HUES48 (cell line): ENCODE measurements at regions not wholly inside any gene's neighbourhood (a gene's known extent, or its start where the extent isn't known, plus 50 kb on each side); places are given as distances from the start of the nearest gene placed in this dataset.

Source experiments
- H3K27ac ChIP-seq: one replicate; pipeline ENCODE4 v1.7.0; 2013; ENCODE audit warnings: low read depth, low read length, inconsistent platforms
- H3K27me3 ChIP-seq: 2 replicates; pipeline ENCODE4 v1.6.1; 2013; ENCODE audit warnings: mild to moderate bottlenecking, low read length; ENCODE audit not compliant: control insufficient read depth, insufficient read depth
- H3K36me3 ChIP-seq: 2 replicates; pipeline ENCODE4 v1.6.1; 2013; ENCODE audit warnings: low read length; ENCODE audit not compliant: control insufficient read depth, insufficient read depth
- H3K4me1 ChIP-seq: 2 replicates; pipeline ENCODE4 v1.6.1; 2013; ENCODE audit warnings: mild to moderate bottlenecking, low read length; ENCODE audit not compliant: control insufficient read depth, insufficient read depth
- H3K4me3 ChIP-seq: 2 replicates; pipeline ENCODE4 v1.5.1; 2013; ENCODE audit warnings: mild to moderate bottlenecking, low read depth, low read length
- H3K9ac ChIP-seq: 2 replicates; pipeline ENCODE4 v1.6.1; 2013; ENCODE audit warnings: mild to moderate bottlenecking, low read depth, low read length, moderate library complexity
- H3K9me3 ChIP-seq: 2 replicates; pipeline ENCODE4 v1.6.1; 2013; ENCODE audit warnings: low read length; ENCODE audit not compliant: control insufficient read depth, insufficient read depth

DNA sequence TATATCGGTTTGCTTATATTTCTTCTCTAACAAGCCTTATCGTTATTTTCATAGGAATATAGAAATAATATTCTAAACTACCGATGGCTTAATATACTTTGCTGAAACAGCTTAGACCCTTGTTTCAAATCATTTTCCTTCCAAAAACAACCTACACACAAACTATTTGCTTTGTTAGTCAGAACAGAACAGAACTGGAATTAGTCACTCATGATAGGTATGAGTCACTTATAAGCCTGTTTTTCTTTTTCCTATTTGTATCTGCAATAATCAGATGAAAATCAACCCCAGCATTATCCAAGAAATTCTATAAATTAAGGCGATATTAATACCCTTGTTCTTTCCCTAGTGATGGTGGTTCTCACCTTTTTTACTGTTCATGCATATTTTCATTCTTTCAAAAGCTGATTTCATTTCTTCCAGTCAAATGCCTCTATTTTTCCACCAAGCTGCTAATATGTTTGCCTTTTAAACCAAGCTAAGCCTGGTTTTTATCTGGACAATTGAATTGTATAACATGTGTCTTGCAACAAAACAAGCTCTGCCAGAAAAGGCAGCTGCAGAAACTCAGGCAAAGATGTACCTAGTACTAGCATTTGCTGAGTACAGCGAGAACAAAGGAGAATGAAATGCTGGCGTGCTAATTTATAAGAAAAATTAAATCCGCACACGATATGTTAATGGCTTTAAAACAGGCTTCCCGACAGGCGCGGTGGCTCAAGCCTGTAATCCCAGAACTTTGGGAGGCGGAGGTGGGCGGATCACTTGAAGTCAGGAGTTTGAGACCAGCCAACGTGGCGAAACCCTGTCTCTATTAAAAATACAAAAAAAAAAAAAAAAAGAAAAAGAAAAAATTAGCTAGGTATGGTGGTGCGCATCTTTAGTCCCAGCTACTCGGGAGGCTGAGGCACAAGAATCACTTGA, 1418.2 kb downstream of the AACS start:
- no peaks in the 10 kb centered on the region for H3K9me3 ChIP-seq
- no peak overlapping the region for H3K9ac ChIP-seq
- H3K27ac ChIP-seq, result no peak overlapping the region

DNA sequence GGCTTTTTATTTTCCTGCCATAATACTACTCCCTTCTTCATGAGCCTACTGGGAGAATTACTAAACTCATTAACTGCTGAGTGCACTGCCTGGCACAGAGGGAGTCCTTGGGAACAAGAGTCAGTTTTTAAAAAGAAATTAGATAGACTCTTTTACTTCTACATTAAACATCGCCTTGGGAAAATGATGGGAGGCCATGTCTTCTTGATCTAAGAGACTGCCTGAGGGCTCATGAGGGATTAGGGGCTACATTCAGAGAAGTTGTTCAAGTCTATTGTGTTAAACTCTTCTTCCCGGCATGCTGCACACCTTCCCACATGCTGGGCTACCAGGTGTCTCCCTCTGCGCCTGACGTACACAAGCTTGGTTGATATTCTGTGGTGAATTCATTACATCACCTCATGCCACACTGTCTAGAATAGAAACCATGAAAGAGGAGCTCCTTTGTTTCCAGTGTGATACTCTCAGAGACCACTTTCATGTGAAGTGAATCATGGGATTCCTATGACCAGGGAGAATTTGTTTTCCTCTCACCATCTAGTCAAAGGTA, 1422.3 kb downstream of the AACS start:
- Histone ChIP-seq H3K4me1 (0 out of 2 replicates have a peak, but pooled peaks cover 4% of the 10 kb centered on the region), H3K27ac (no peak overlapping the region), H3K9me3 (peaks cover 12% of the 10 kb centered on the region; the same call in 1 of the 2 replicates), H3K9ac (no peak overlapping the region), H3K4me3 (no peak overlapping the region), H3K27me3 (no peaks in the 10 kb centered on the region), H3K36me3 (no peaks in the 10 kb centered on the region)

More for the DNA sequence above, 1418.2 kb downstream of the AACS start:
- no peak overlapping the region for H3K4me3 ChIP-seq
- H3K4me1 ChIP-seq, result peaks cover 6% of the 10 kb centered on the region; the same call in 1 of the 2 replicates
- no peaks in the 10 kb centered on the region for H3K27me3 ChIP-seq
- no peaks in the 10 kb centered on the region for H3K36me3 ChIP-seq

DNA sequence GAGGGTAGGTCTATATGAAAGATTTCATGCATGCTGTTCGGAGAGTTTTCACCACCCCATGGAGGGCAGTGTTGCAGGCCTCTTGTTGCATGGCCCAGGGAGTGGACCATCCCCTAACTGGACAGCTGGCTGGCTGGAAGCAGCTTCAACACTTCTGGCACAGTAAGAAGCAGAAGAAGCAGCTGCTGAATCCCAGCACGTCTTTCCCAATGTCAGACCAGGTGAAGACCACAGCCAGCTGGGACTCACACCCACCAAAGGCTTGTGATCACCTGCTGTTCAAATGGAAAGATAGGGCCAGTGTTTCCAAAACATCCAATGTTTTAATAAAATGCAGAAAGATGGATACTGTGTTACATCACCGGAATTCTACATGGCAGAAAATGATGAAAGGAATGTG, 1423.6 kb downstream of the AACS start:
- Histone ChIP-seq H3K4me1 (peaks cover 12% of the 10 kb centered on the region; the same call in 1 of the 2 replicates), H3K9ac (no peak overlapping the region), H3K9me3 (peaks cover 12% of the 10 kb centered on the region; the same call in 1 of the 2 replicates), H3K27me3 (no peaks in the 10 kb centered on the region), H3K36me3 (no peaks in the 10 kb centered on the region), H3K4me3 (no peak overlapping the region), H3K27ac (no peak overlapping the region)

DNA sequence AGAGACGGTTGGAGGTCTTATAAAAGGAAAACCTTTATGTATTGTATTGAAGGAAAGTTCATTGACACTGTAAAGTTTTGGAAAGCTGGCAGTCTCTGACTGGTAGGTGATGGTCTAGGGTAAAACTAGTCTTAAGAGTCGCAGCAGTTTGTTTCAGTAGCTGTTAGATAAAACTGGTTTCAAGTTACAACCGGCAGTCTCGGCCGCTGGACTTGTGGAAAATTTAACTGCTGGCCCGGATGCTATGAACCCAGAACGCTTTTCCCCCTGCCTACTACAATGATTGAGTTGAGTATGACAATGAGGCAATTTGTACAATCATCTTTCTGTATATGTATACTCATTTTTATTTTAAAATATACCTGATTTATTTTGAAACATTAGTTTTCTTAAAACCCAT, 1426.9 kb downstream of the AACS start:
- H3K27ac ChIP-seq, result no peak overlapping the region

DNA sequence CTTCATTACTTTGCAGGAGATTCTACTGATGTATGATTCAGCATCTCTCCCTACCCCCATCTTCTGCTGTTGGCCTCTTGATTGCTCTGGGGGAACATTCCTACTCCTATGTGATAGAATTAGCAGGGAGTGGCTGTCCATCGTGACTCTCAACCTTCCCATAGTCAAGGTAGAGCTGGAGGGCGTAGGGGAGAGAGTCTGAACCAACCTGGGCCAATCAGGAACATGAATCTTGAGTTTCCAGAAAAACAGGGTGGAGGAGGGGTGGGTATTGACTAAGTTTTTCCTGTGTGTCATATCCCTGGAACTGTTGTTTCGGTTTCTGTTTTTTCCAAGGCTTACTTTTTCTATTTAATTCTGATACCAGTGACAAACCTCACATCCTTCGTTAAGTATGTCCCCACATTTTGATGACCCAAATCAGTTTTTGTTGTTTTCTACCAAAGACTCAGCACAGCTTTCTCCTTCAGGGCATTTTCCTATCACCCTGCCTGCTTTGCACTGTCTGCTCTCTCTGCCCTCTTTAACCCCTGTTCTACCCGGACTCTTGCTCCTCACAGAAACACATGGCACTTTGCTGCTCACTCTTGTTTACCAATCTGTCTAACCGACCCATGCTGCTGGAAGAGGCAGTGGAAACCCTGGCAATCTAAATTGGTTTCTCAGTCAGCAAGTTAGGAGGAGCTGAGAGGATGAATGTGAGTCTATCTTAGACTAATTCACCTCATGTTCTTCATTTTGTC, 1428.3 kb downstream of the AACS start:
- Histone ChIP-seq H3K27ac (no peak overlapping the region), H3K4me3 (no peak overlapping the region), H3K4me1 (peaks cover 12% of the 10 kb centered on the region; the same call in 1 of the 2 replicates), H3K9ac (no peak overlapping the region), H3K27me3 (no peaks in the 10 kb centered on the region), H3K9me3 (peaks cover 12% of the 10 kb centered on the region; the same call in 1 of the 2 replicates), H3K36me3 (no peaks in the 10 kb centered on the region)

More for the DNA sequence above, 1426.9 kb downstream of the AACS start:
- Histone ChIP-seq H3K9ac (no peak overlapping the region), H3K4me1 (peaks cover 12% of the 10 kb centered on the region; the same call in 1 of the 2 replicates), H3K36me3 (no peaks in the 10 kb centered on the region), H3K9me3 (peaks cover 12% of the 10 kb centered on the region; the same call in 1 of the 2 replicates), H3K4me3 (no peak overlapping the region), H3K27me3 (no peaks in the 10 kb centered on the region)

DNA sequence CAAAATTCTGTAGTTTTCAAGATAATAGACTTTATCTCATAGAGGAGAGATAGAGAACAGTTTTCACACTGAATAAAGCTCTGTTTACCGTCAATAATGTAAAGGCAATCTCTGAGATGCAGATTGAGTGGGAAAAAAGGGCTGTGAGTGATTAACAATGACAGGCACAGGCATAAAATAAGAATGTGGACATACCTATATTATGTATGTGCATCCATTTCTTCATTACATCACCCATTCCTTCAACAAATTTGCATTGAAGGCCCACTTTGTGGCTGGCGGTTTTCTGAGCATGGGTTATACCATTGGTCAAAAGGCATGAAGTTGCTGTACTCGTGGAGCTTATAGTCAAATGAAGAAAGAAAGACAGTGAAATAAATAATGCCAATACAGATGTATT, 1431.0 kb downstream of the AACS start:
- no peaks in the 10 kb centered on the region for H3K27me3 ChIP-seq
- no peak overlapping the region for H3K9ac ChIP-seq

DNA sequence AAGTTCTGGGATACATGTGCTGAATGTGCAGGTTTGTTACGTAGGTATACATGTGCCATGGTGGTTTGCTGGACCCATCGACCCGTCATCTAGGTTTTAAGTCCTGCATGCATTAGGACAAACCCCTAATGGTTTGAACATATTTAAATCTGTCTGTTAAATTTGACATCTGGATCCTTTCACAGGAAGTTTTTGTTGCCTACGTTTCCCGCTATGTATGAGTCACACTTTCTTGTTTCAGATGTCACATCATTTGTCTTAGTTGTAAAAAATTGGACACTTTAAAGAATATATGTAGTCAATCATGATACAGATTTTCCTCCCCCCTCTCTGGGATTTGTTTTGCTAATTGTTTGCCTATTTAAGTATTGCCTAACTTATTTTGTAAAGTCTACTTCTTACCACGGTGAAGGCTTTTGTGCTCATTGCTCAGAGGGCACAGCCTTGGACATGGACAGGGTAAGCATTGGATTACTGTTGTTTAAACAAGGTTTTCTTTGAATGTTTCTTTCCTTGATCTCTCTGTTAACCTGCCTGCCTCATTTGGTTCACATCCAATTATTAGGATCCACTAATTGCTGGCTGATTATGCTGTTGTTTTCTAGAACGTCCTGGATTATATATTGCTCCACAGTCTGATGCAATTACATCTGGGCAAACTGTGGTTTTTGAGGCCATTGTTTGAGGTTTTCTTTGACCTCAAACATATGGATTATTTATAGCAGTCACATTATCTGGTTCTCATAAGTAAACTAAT, 1441.4 kb downstream of the AACS start:
- no peaks in the 10 kb centered on the region; the same call in 1 of the 2 replicates for H3K4me1 ChIP-seq
- H3K4me3 ChIP-seq, result no peak overlapping the region
- no peak overlapping the region for H3K9ac ChIP-seq

More for the DNA sequence above, 1431.0 kb downstream of the AACS start:
- Histone ChIP-seq H3K9me3 (no peaks in the 10 kb centered on the region), H3K27ac (no peak overlapping the region), H3K4me3 (no peak overlapping the region), H3K4me1 (peaks cover 12% of the 10 kb centered on the region; the same call in 1 of the 2 replicates), H3K36me3 (no peaks in the 10 kb centered on the region)

DNA sequence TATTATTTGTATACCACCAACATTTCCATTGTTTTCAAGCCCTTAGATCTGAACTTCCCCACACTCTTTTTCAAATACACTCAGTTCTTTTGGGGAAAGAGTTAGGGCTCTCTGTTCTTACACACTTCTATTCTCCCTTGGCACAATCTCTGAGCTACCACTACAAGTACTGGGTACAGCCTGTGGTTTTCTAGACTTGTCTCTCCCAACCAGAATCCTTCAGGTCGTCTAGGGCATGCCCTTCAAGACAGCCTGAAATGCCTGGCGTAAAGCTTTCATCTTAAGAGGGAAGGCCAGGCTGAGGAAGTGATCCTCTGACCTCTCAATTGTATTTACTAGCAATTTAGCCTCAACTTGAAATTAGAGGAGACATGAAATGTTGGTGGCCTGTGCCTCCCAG, 1442.0 kb downstream of the AACS start:
- H3K27me3 ChIP-seq, result no peaks in the 10 kb centered on the region
- H3K9me3 ChIP-seq, result no peaks in the 10 kb centered on the region

More for the DNA sequence above, 1441.4 kb downstream of the AACS start:
- Histone ChIP-seq H3K27ac (no peak overlapping the region), H3K36me3 (no peaks in the 10 kb centered on the region), H3K27me3 (no peaks in the 10 kb centered on the region), H3K9me3 (no peaks in the 10 kb centered on the region)

DNA sequence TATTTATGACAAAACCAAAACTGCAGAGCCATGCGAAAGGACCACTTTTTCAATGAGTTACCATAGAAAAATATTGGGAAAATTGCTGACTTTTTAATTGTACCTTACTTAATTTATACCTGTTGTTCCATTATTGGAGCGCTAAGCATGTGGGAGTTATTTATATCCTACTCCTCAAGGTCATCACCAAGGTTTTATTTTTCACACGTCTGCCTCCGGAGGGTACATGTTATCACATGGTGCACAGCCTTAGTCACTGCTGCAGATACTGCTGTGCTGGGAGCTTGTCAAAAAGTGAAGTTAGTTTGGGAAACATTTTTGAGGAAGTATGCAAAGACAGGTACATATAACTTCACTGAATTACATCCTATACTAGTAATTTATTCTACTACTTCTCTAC, 1444.3 kb downstream of the AACS start:
- no peak overlapping the region for H3K27ac ChIP-seq
- H3K27me3 ChIP-seq, result no peaks in the 10 kb centered on the region
- no peak overlapping the region for H3K4me3 ChIP-seq
- no peaks in the 10 kb centered on the region for H3K36me3 ChIP-seq
- H3K9me3 ChIP-seq, result no peaks in the 10 kb centered on the region
- no peaks in the 10 kb centered on the region for H3K4me1 ChIP-seq
- no peak overlapping the region for H3K9ac ChIP-seq

More for the DNA sequence above, 1442.0 kb downstream of the AACS start:
- H3K36me3 ChIP-seq, result no peaks in the 10 kb centered on the region
- no peak overlapping the region for H3K4me3 ChIP-seq
- H3K4me1 ChIP-seq, result no peaks in the 10 kb centered on the region; the same call in 1 of the 2 replicates
- H3K27ac ChIP-seq, result no peak overlapping the region
- no peak overlapping the region for H3K9ac ChIP-seq

DNA sequence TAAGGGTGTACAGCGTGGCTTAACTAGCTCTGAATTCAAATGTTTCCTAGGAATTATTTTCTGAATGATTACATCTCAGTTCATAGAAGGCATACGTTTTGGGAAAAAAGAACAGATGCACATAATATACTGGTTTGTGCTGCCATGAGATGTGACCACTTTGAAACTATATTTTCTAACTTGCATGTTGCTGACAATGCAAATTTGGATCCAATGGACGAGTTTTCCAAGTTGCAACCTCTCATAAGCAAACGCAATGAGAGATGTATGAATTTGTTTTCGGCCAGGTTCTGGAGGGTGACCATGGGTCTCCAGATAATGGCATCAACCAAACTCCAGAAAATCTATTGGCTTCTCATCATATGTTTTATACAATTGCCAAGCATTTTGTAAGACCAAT, 1445.4 kb downstream of the AACS start:
- no peaks in the 10 kb centered on the region for H3K9me3 ChIP-seq
- no peak overlapping the region for H3K9ac ChIP-seq

More for the DNA sequence above, 1445.4 kb downstream of the AACS start:
- Histone ChIP-seq H3K4me3 (no peak overlapping the region), H3K36me3 (no peaks in the 10 kb centered on the region), H3K27ac (no peak overlapping the region), H3K27me3 (no peaks in the 10 kb centered on the region), H3K4me1 (no peaks in the 10 kb centered on the region)
